Lower leg skin (tissue), 3 donors: ENCODE measurements at regions not wholly inside any gene's neighbourhood (a gene's known extent, or its start where the extent isn't known, plus 50 kb on each side); places are given as distances from the start of the nearest gene placed in this dataset.

Experiments
- CTCF ChIP-seq, 3 donors: fragments of 450-650 bp; IDR thresholded peaks; one replicate each; pipeline ENCODE4 v1.5.1; 2016; ENCODE audit warnings: antibody characterized with exemption in 3 of 3, mild to moderate bottlenecking in 3 of 3, moderate library complexity in 2 of 3
- POLR2A ChIP-seq, 2 donors: fragments of 450-650 bp; IDR thresholded peaks; one replicate each; pipeline ENCODE4 v1.6.1; 2016 to 2017; ENCODE audit warnings: antibody characterized with exemption in 2 of 2, mild to moderate bottlenecking in 1 of 2, moderate library complexity in 1 of 2

- TF ChIP-seq CTCF (IDR thresholded peaks at IDR 0.05) (no peak), POLR2A (IDR thresholded peaks at IDR 0.05) (no peak)
These were observed 157.1 kb upstream of the PACRGL start for GRCh38 chr4:20543131-20543530.
